PC-9 (cell line): ENCODE measurements at regions not wholly inside any gene's neighbourhood (a gene's known extent, or its start where the extent isn't known, plus 50 kb on each side); places are given as distances from the start of the nearest gene placed in this dataset.

Experiments
- BruUV-seq: library from RNA; stranded (reverse); fragments of 400-500 nt; replicated peaks from 2 replicates; lab custom pipeline; 2021; lab: Mats Ljungman, UMichigan
- CTCF ChIA-PET: fragments of 300-600 bp; sonication (Branson Sonifier 250); formaldehyde crosslinking; loops from one replicate; lab custom pipeline; 2022; ENCODE audit warnings: antibody characterized with exemption; lab: Charles Lee
- POLR2A ChIA-PET: fragments of 300-600 bp; sonication (Branson Sonifier 250); formaldehyde crosslinking; loops from one replicate; lab custom pipeline; 2022; ENCODE audit warnings: antibody characterized with exemption; ENCODE audit not compliant: unreplicated experiment; lab: Charles Lee
- DNase-seq, 2 experiments: peaks; one replicate each; pipeline versions ENCODE4 v3.0.0 to v3.0.0-alpha.2; 2015 to 2022; ENCODE audit warnings: mixed read lengths in 1 of 2
- H2AFZ ChIP-seq: fragments of 200-600 bp; sonication (generic); 2 replicates; pipeline ENCODE4 v1.8.1; 2017; ENCODE audit warnings: antibody characterized with exemption
- H3F3A ChIP-seq: fragments of 200-600 bp; sonication (generic); 2 replicates; pipeline ENCODE4 v1.8.1; 2017; ENCODE audit warnings: antibody characterized with exemption, mild to moderate bottlenecking, low read depth; ENCODE audit not compliant: insufficient read depth
- H3K27ac ChIP-seq: fragments of 200-600 bp; sonication (generic); 2 replicates; pipeline ENCODE4 v1.6.1; 2016; ENCODE audit warnings: mixed run types
- H3K27me3 ChIP-seq: fragments of 200-600 bp; sonication (generic); 2 replicates; pipeline ENCODE4 v1.6.1; 2016; ENCODE audit warnings: low read depth, mixed run types; ENCODE audit not compliant: insufficient read depth
- H3K36me3 ChIP-seq: fragments of 200-600 bp; sonication (generic); 2 replicates; pipeline ENCODE4 v1.6.1; 2016; ENCODE audit warnings: low read depth, mixed run types
- H3K4me1 ChIP-seq: fragments of 200-600 bp; sonication (generic); replicated peaks from 2 replicates; pipeline ENCODE4 v1.6.1; 2016; ENCODE audit warnings: mixed run types; ENCODE audit not compliant: insufficient read depth
- H3K4me2 ChIP-seq: fragments of 200-600 bp; sonication (generic); 2 replicates; pipeline ENCODE4 v1.6.1; 2017; ENCODE audit warnings: mixed run types
- H3K4me3 ChIP-seq: fragments of 200-600 bp; sonication (generic); 2 replicates; pipeline ENCODE4 v1.6.1; 2016; ENCODE audit warnings: mixed run types
- H3K79me2 ChIP-seq: fragments of 200-600 bp; sonication (generic); 2 replicates; pipeline ENCODE4 v1.6.1; 2017; ENCODE audit warnings: low read depth, mixed run types
- H3K9me2 ChIP-seq: fragments of 200-600 bp; sonication (generic); 2 replicates; pipeline ENCODE4 v1.8.1; 2017; ENCODE audit warnings: mild to moderate bottlenecking; ENCODE audit not compliant: insufficient read depth
- H3K9me3 ChIP-seq: fragments of 200-600 bp; sonication (generic); 2 replicates; pipeline ENCODE4 v1.8.1; 2016; ENCODE audit warnings: low read depth; ENCODE audit not compliant: insufficient read depth
- H4K20me1 ChIP-seq: fragments of 200-600 bp; sonication (generic); 2 replicates; pipeline ENCODE4 v1.8.1; 2017; ENCODE audit not compliant: insufficient read depth
- CTCF ChIP-seq: fragments of 200-600 bp; sonication (generic); conservative IDR thresholded peaks from 2 replicates; pipeline ENCODE4 v1.6.1; 2017; ENCODE audit warnings: mixed run types, antibody characterized with exemption, mild to moderate bottlenecking, moderate library complexity
- EZH2 ChIP-seq: fragments of 200-600 bp; sonication (generic); IDR thresholded peaks from 2 replicates; pipeline ENCODE4 v1.8.0; 2017; ENCODE audit warnings: antibody characterized with exemption, low read depth
- intact Hi-C: fragments of 100-400 bp; cut with micrococcal nuclease; formaldehyde crosslinking; loops from one replicate; pipeline ENCODE4 v1.10.0; 2022; ENCODE audit not compliant: unreplicated experiment

DNA sequence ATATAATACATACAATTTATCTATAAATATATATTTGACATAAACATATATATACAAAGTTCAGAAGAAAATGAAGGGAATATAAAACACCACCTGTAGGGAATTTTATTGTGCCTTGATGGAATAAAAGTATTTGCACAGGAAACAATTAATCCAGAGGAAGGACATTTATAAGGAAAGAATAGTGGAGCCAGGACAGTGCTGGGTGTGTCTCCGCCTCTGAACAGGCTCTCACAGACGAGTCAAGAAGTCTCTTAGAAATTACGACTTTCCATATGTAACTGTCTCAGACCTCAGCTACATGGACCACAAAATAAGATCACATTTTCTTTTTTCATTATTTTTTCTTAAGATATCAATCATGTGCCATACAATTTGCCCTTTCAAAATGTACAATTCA, 93.9 kb downstream of the TMEM114 start:
- no peak for DNase-seq
- no peak overlapping the region for H3K4me3 ChIP-seq
- no peak overlapping the region for H2AFZ ChIP-seq
- CTCF ChIA-PET: no interaction called here
- TF ChIP-seq CTCF: no peak
- no peak for TF ChIP-seq EZH2
- no peak overlapping the region for H3K27ac ChIP-seq
- H4K20me1 ChIP-seq: no peaks in the 10 kb centered on the region
- POLR2A ChIA-PET: no interaction called here
- no peaks in the 10 kb centered on the region for H3K36me3 ChIP-seq
- no peaks in the 10 kb centered on the region for H3K9me3 ChIP-seq
- intact Hi-C loops: no loop called here
- no peak overlapping the region for H3K4me2 ChIP-seq
- no peaks in the 10 kb centered on the region for H3K9me2 ChIP-seq
- no peaks in the 10 kb centered on the region for H3K79me2 ChIP-seq
- BruUV-seq: no TSS peak
- H3F3A ChIP-seq: no peaks in the 10 kb centered on the region
- H3K27me3 ChIP-seq: peaks cover 51% of the 10 kb centered on the region
- H3K4me1 ChIP-seq: no peaks in the 10 kb centered on the region

- Histone ChIP-seq H3K79me2 (no peaks in the 10 kb centered on the region), H3K27me3 (peaks cover 69% of the 10 kb centered on the region), H3K4me2 (no peak overlapping the region), H2AFZ (no peak overlapping the region), H4K20me1 (no peaks in the 10 kb centered on the region), H3K9me3 (no peaks in the 10 kb centered on the region), H3K4me1 (no peaks in the 10 kb centered on the region), H3K4me3 (no peak overlapping the region), H3F3A (no peaks in the 10 kb centered on the region), H3K36me3 (no peaks in the 10 kb centered on the region), H3K9me2 (no peaks in the 10 kb centered on the region), H3K27ac (no peak overlapping the region)
- no peak for TF ChIP-seq CTCF
- TF ChIP-seq EZH2: no peak
- DNase-seq: no peak
- BruUV-seq: no TSS peak
- POLR2A ChIA-PET: interaction anchor here (0.5 kb wide), 1 partner anchor 35 kb away, joined by 7 read pairs; no protein-coding TSS in a partner anchor
- intact Hi-C loops: no loop called here
- CTCF ChIA-PET: interaction anchor here (0.5 kb wide), 1 partner anchor 322 kb away, joined by 5 read pairs; no protein-coding TSS in a partner anchor
These were observed 96.3 kb downstream of the TMEM114 start for GRCh38 chr16:8493972-8494371.

- CTCF ChIA-PET: no interaction called here
These were observed 97.6 kb downstream of the TMEM114 start for GRCh38 chr16:8492690-8493089.

More at GRCh38 chr16:8492690-8493089, 97.6 kb downstream of the TMEM114 start:
- no peaks in the 10 kb centered on the region for H3K36me3 ChIP-seq
- H3K79me2 ChIP-seq: no peaks in the 10 kb centered on the region
- POLR2A ChIA-PET: no interaction called here
- no peak for DNase-seq
- H2AFZ ChIP-seq: no peak overlapping the region
- H3K4me1 ChIP-seq: no peaks in the 10 kb centered on the region
- no peaks in the 10 kb centered on the region for H3K9me3 ChIP-seq
- H3F3A ChIP-seq: no peaks in the 10 kb centered on the region
- H3K4me2 ChIP-seq: no peak overlapping the region
- TF ChIP-seq CTCF (no peak), EZH2 (no peak)
- no TSS peak for BruUV-seq
- H4K20me1 ChIP-seq: no peaks in the 10 kb centered on the region
- no peaks in the 10 kb centered on the region for H3K9me2 ChIP-seq
- H3K4me3 ChIP-seq: no peak overlapping the region
- intact Hi-C loops: no loop called here
- no peak overlapping the region for H3K27ac ChIP-seq
- H3K27me3 ChIP-seq: peaks cover 63% of the 10 kb centered on the region
